GM12873 (cell line): ENCODE measurements at regions not wholly inside any gene's neighbourhood (a gene's known extent, or its start where the extent isn't known, plus 50 kb on each side); places are given as distances from the start of the nearest gene placed in this dataset.

Experiments used
- CTCF ChIP-seq: IDR thresholded peaks from 2 replicates; pipeline ENCODE4 v1.5.1; 2012; ENCODE audit warnings: low read depth, mild to moderate bottlenecking, moderate library complexity, low read length, control low read depth; ENCODE audit not compliant: insufficient read depth; ENCODE audit errors: missing control alignments

- no peak for TF ChIP-seq CTCF
These were observed 115.6 kb upstream of the FBXO33 start for GRCh38 chr14:39547845-39548244.

GRCh38 chr14:39505812-39506211, 73.6 kb upstream of the FBXO33 start:
- no peak for TF ChIP-seq CTCF

- TF ChIP-seq CTCF: no peak
These were observed 68.0 kb upstream of the FBXO33 start for GRCh38 chr14:39500253-39500652.

GRCh38 chr14:39499514-39499913, 67.3 kb upstream of the FBXO33 start:
- no peak for TF ChIP-seq CTCF

- no peak for TF ChIP-seq CTCF
These were observed 60.0 kb upstream of the FBXO33 start for GRCh38 chr14:39492267-39492666.

GRCh38 chr14:39491134-39491571, 58.9 kb upstream of the FBXO33 start:
- TF ChIP-seq CTCF: peak; percentile 20

GRCh38 chr14:39488600-39488999, 56.4 kb upstream of the FBXO33 start:
- TF ChIP-seq CTCF: no peak
